Vagina (tissue), 2 donors: ENCODE measurements at regions not wholly inside any gene's neighbourhood (a gene's known extent, or its start where the extent isn't known, plus 50 kb on each side); places are given as distances from the start of the nearest gene placed in this dataset.

ENCODE experiments used
- DNase-seq, 2 donors: peaks; one replicate each; pipeline ENCODE4 v3.0.0-alpha.2; 2017; ENCODE audit errors: extremely low spot score in 2 of 2
- H3K27ac ChIP-seq: fragments of 200-600 bp; sonication (generic); one replicate; pipeline ENCODE4 v1.5.1; 2019
- H3K27me3 ChIP-seq: fragments of 200-600 bp; sonication (generic); one replicate; pipeline ENCODE4 v1.5.1; 2019
- H3K36me3 ChIP-seq, 2 donors: fragments of 200-600 bp; sonication (generic); one replicate each; pipeline ENCODE4 v1.5.1; 2017 to 2019
- H3K4me1 ChIP-seq: fragments of 200-600 bp; sonication (generic); one replicate; pipeline ENCODE4 v1.5.1; 2019
- H3K4me3 ChIP-seq, 2 donors: fragments of 200-600 bp; sonication (generic); 1 replicate in 1 of 2; 2 replicates in 1 of 2; pipeline ENCODE4 v1.5.1; 2016 to 2019
- H3K9me3 ChIP-seq: fragments of 200-600 bp; sonication (generic); one replicate; pipeline ENCODE4 v1.5.1; 2019
- POLR2A ChIP-seq, 2 donors: fragments of 450-650 bp; IDR thresholded peaks; one replicate each; pipeline ENCODE4 v1.6.1; 2017; ENCODE audit warnings: antibody characterized with exemption in 2 of 2, mild to moderate bottlenecking in 2 of 2, moderate library complexity in 2 of 2
- POLR2AphosphoS5 ChIP-seq, 2 donors: sonication (generic); formaldehyde crosslinking; IDR thresholded peaks; one replicate each; pipeline ENCODE4 v1.9.0; 2017; ENCODE audit warnings: antibody characterized with exemption in 2 of 2, mild to moderate bottlenecking in 2 of 2, low read depth in 1 of 2; ENCODE audit not compliant: insufficient read depth in 1 of 2
- intact Hi-C: fragments of 100-400 bp; cut with DNase I; formaldehyde crosslinking; loops from one replicate; pipeline ENCODE4 v1.15.1; 2023
- TF ChIP-seq, protein P1 (sequence below), 3 experiments: fragments of 450-650 bp in 2 of 3; fragments of 200-600 bp in 1 of 3; sonication (generic) in 1 of 3; IDR thresholded peaks; one replicate each; pipeline ENCODE4 v1.5.1; 2017 to 2019; ENCODE audit warnings: antibody characterized with exemption in 3 of 3, mild to moderate bottlenecking in 2 of 3, moderate library complexity in 2 of 3

- Histone ChIP-seq H3K27ac (no peak overlapping the region), H3K4me3 (no peak overlapping the region), H3K9me3 (no peaks in the 10 kb centered on the region), H3K27me3 (no peaks in the 10 kb centered on the region), H3K36me3 (no peaks in the 10 kb centered on the region), H3K4me1 (no peaks in the 10 kb centered on the region)
- intact Hi-C loops, result no loop called here
- DNase-seq, result no peak
- TF ChIP-seq POLR2A (IDR thresholded peaks at IDR 0.05) (no peak), POLR2AphosphoS5 (IDR thresholded peaks at IDR 0.05; ENCODE audit: insufficient read depth in 1 of 2, low read depth in 1 of 2) (no peak)
- TF ChIP-seq, protein P1, sequence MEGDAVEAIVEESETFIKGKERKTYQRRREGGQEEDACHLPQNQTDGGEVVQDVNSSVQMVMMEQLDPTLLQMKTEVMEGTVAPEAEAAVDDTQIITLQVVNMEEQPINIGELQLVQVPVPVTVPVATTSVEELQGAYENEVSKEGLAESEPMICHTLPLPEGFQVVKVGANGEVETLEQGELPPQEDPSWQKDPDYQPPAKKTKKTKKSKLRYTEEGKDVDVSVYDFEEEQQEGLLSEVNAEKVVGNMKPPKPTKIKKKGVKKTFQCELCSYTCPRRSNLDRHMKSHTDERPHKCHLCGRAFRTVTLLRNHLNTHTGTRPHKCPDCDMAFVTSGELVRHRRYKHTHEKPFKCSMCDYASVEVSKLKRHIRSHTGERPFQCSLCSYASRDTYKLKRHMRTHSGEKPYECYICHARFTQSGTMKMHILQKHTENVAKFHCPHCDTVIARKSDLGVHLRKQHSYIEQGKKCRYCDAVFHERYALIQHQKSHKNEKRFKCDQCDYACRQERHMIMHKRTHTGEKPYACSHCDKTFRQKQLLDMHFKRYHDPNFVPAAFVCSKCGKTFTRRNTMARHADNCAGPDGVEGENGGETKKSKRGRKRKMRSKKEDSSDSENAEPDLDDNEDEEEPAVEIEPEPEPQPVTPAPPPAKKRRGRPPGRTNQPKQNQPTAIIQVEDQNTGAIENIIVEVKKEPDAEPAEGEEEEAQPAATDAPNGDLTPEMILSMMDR (IDR thresholded peaks at IDR 0.05), result no peak
Measured at GRCh38 chr15:77553695-77554094, 79.0 kb downstream of the LINGO1 start.

DNA sequence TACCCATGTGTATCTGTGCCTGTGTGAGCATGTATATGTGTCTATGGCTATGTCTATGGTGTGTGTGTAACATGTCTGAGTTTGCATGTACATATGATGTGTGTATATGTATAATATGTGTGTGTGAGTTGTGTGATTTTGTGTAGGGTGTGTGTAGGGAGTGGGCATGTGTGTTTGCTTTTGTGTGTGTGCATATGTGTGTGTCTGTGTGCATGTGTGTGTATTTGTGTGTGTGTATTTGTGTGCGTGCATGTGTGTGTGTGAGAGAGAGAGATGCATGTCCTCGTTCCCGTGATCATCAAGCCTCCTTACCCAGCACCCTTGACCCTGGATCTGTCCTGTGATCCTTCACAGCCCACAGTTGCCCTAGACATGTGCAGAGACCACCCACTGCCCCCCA, 79.5 kb downstream of the LINGO1 start:
- H3K4me1 ChIP-seq, result no peaks in the 10 kb centered on the region
- H3K27me3 ChIP-seq, result no peaks in the 10 kb centered on the region
- H3K27ac ChIP-seq, result no peak overlapping the region
- no peak for DNase-seq
- no peaks in the 10 kb centered on the region for H3K36me3 ChIP-seq
- intact Hi-C loops, result no loop called here
- no peak overlapping the region for H3K4me3 ChIP-seq
- no peaks in the 10 kb centered on the region for H3K9me3 ChIP-seq
- no peak for TF ChIP-seq POLR2A (IDR thresholded peaks at IDR 0.05)
- TF ChIP-seq, protein P1 (IDR thresholded peaks at IDR 0.05), result no peak
- TF ChIP-seq POLR2AphosphoS5 (IDR thresholded peaks at IDR 0.05; ENCODE audit: insufficient read depth in 1 of 2, low read depth in 1 of 2), result no peak

DNA sequence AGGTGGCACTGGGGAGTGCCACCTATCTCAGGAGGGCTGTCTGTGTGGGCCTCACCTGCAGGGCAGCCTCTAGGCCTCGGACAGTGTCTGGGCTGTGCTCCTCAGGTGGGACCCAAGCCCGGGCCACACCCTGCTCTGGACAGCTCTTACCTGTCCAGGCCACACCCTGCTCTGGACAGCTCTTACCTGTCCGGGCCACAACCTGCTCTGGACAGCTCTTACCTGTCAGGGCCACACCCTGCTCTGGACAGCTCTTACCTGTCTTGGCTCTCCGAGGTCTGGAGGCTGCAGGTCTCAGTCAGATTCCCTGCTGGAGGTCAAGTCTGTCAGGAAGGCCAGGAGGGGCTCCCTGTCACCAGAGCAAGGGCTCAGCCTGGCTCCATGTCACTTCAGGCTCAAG, 80.6 kb downstream of the LINGO1 start:
- Histone ChIP-seq H3K27me3 (no peaks in the 10 kb centered on the region), H3K27ac (no peak overlapping the region), H3K9me3 (no peaks in the 10 kb centered on the region), H3K4me1 (no peaks in the 10 kb centered on the region), H3K4me3 (no peak overlapping the region), H3K36me3 (no peaks in the 10 kb centered on the region)
- DNase-seq, result no peak
- TF ChIP-seq POLR2A (IDR thresholded peaks at IDR 0.05) (no peak), POLR2AphosphoS5 (IDR thresholded peaks at IDR 0.05; ENCODE audit: insufficient read depth in 1 of 2, low read depth in 1 of 2) (no peak)
- TF ChIP-seq, protein P1 (IDR thresholded peaks at IDR 0.05), result no peak
- intact Hi-C loops, result no loop called here

DNA sequence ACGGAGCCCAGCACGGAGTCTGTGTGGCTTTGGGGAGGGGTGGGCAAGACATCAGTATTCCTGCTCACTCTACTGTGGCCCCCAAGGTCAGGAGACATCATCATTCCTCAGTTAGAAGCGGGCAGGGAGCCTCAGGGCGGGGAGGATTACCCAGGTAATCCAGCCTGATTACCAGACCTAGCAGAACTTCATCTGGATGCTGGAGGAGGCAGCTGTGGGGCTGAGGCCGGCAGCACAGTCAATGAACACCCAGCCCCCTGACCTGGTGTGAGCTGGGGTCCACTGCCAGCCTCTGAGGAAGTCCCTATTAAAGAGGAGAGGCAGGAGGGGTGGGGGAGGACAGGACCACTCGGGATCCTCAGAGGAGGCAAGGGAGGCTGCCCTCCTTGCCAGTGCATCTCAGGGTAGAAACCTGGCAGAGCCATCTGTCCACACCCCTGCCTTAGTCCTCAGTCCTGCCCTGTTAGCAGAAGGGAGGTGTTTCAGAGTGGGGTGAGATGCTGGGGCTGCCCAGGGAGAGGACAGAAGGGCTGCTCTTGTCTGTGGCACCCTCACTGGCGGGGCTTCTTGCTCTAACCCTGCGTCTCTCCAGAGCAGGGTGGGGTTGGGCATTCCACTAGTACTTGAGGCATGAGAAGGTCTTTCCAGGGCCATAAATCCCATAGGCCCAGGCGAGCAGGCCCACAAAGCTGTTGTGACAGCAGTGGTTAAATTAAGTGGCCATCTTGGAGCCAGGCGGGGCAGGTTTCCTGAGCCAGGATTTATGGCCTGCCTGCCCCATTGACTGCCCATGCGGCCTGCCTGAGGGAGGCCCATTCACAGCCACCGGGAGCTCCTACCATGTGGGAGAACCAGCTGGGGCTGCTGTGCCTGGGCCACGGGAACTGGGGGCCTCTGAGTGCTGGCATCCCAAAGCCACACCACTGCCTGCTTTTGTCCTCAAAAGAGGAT, 82.1 kb downstream of the LINGO1 start:
- Histone ChIP-seq H3K9me3 (no peaks in the 10 kb centered on the region), H3K27ac (no peak overlapping the region), H3K27me3 (no peaks in the 10 kb centered on the region), H3K4me3 (no peak overlapping the region), H3K4me1 (no peaks in the 10 kb centered on the region), H3K36me3 (no peaks in the 10 kb centered on the region)
- no peak for TF ChIP-seq POLR2A (IDR thresholded peaks at IDR 0.05)
- TF ChIP-seq, protein P1 (IDR thresholded peaks at IDR 0.05), result no peak
- no peak for TF ChIP-seq POLR2AphosphoS5 (IDR thresholded peaks at IDR 0.05; ENCODE audit: insufficient read depth in 1 of 2, low read depth in 1 of 2)
- intact Hi-C loops, result no loop called here
- DNase-seq, result no peak
